Uterus (tissue), 2 donors: ENCODE measurements at regions not wholly inside any gene's neighbourhood (a gene's known extent, or its start where the extent isn't known, plus 50 kb on each side); places are given as distances from the start of the nearest gene placed in this dataset.

Source experiments
- POLR2A ChIP-seq, 2 donors: fragments of 450-650 bp; IDR thresholded peaks; one replicate each; pipeline ENCODE4 v1.6.1; 2016; ENCODE audit warnings: antibody characterized with exemption in 2 of 2, mild to moderate bottlenecking in 1 of 2, moderate library complexity in 1 of 2
- TF ChIP-seq, protein P1 (sequence below), 4 experiments: fragments of 200-600 bp in 2 of 4; fragments of 450-650 bp in 2 of 4; sonication (generic) in 2 of 4; IDR thresholded peaks; one replicate each; pipeline ENCODE4 v1.5.1; 2016 to 2019; ENCODE audit warnings: antibody characterized with exemption in 4 of 4, mild to moderate bottlenecking in 2 of 4, moderate library complexity in 1 of 4

GRCh38 chr18:34121200-34121721 lies 103.5 kb downstream of the NOL4 start:
- TF ChIP-seq, protein P1, sequence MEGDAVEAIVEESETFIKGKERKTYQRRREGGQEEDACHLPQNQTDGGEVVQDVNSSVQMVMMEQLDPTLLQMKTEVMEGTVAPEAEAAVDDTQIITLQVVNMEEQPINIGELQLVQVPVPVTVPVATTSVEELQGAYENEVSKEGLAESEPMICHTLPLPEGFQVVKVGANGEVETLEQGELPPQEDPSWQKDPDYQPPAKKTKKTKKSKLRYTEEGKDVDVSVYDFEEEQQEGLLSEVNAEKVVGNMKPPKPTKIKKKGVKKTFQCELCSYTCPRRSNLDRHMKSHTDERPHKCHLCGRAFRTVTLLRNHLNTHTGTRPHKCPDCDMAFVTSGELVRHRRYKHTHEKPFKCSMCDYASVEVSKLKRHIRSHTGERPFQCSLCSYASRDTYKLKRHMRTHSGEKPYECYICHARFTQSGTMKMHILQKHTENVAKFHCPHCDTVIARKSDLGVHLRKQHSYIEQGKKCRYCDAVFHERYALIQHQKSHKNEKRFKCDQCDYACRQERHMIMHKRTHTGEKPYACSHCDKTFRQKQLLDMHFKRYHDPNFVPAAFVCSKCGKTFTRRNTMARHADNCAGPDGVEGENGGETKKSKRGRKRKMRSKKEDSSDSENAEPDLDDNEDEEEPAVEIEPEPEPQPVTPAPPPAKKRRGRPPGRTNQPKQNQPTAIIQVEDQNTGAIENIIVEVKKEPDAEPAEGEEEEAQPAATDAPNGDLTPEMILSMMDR (IDR thresholded peaks at IDR 0.05): no peak
- TF ChIP-seq POLR2A (IDR thresholded peaks at IDR 0.05): no peak
